ENCODE measurements at regions not wholly inside any gene's neighbourhood (a gene's known extent, or its start where the extent isn't known, plus 50 kb on each side); places are given as distances from the start of the nearest gene placed in this dataset.

DNA sequence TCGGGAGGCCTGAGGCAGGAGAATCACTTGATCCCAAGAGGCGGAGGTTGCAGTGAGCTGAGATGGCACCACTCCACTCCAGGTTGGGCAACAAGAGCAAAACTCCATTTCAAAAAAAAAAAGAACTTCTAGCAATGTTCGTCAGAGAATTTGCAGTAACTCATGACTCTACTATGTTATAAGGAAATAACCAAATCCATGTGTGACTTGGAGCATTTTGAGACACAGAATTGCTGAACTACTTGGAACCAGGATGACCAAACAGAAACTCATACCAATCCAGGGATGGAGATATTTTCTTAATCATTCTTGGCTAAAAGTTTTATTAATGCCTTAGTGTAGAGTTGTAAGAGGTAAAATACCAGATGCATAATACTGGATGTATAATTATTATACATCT is 99.9 kb upstream of the BNC2 start:
- no peak overlapping the region for H3K4me3 ChIP-seq (replicated peaks in 1 of 3; ENCODE audit: insufficient read depth in 1 of 3, low read depth in 2 of 3, low read length in 3 of 3)
- ChIA-PET POLR2A (no interaction called here), CTCF (ENCODE audit: low intra/inter-chr PET ratio, low total read pairs) (no interaction called here)
- no peaks in the 10 kb centered on the region for H3K36me3 ChIP-seq (replicated peaks in 1 of 2; ENCODE audit: control insufficient read depth in 1 of 2, insufficient read depth in 2 of 2, low read length in 2 of 2)
- no peaks in the 10 kb centered on the region for H3K4me1 ChIP-seq (ENCODE audit: insufficient read depth, low read length)
- WGBS (ENCODE audit: low lambda C conversion rate), result 4% methylated on average over 3 of the region's 3 CpGs
- H3K79me2 ChIP-seq (ENCODE audit: insufficient read depth, low read length), result no peaks in the 10 kb centered on the region
- no peaks in the 10 kb centered on the region for H3K27me3 ChIP-seq (ENCODE audit: control insufficient read depth in 1 of 2, insufficient read depth in 2 of 2, low read length in 2 of 2)
- in situ Hi-C loops (cut with HindIII; ENCODE audit: extremely low pct_ligation_motif_present, low pct_unique_long_range_greater_than_20kb), result no loop called here
- H3K27ac ChIP-seq (ENCODE audit: extremely low read length, insufficient read depth, low read length), result no peak overlapping the region
- no peaks in the 10 kb centered on the region for H3K9me3 ChIP-seq (ENCODE audit: low read length)
- no peak overlapping the region for H3K9ac ChIP-seq (ENCODE audit: insufficient read depth, low read depth, low read length)
- no peak overlapping the region for H2AFZ ChIP-seq (ENCODE audit: low read length)
- no peak overlapping the region for H3K4me2 ChIP-seq (ENCODE audit: low read depth, low read length)
- H4K20me1 ChIP-seq (ENCODE audit: insufficient read depth, low read length), result no peaks in the 10 kb centered on the region
- BruUV-seq (replicated peaks), result no TSS peak
- ATAC-seq (no peak), DNase-seq (ENCODE audit: low spot score) (no peak), FAIRE-seq (no peak)
- intact Hi-C loops (cut with micrococcal nuclease; ENCODE audit: unreplicated experiment), result no loop called here
- TF ChIP-seq NFATC3 (CRISPR knock-in tag; IDR thresholded peaks at IDR 0.05), result no peak
- no peak for TF ChIP-seq ZNF224 (CRISPR knock-in tag; IDR thresholded peaks at IDR 0.05)
- TF ChIP-seq POLR2AphosphoS5 (IDR thresholded peaks at IDR 0.05; ENCODE audit: low read depth, low read length), result no peak
- TF ChIP-seq, protein P1, sequence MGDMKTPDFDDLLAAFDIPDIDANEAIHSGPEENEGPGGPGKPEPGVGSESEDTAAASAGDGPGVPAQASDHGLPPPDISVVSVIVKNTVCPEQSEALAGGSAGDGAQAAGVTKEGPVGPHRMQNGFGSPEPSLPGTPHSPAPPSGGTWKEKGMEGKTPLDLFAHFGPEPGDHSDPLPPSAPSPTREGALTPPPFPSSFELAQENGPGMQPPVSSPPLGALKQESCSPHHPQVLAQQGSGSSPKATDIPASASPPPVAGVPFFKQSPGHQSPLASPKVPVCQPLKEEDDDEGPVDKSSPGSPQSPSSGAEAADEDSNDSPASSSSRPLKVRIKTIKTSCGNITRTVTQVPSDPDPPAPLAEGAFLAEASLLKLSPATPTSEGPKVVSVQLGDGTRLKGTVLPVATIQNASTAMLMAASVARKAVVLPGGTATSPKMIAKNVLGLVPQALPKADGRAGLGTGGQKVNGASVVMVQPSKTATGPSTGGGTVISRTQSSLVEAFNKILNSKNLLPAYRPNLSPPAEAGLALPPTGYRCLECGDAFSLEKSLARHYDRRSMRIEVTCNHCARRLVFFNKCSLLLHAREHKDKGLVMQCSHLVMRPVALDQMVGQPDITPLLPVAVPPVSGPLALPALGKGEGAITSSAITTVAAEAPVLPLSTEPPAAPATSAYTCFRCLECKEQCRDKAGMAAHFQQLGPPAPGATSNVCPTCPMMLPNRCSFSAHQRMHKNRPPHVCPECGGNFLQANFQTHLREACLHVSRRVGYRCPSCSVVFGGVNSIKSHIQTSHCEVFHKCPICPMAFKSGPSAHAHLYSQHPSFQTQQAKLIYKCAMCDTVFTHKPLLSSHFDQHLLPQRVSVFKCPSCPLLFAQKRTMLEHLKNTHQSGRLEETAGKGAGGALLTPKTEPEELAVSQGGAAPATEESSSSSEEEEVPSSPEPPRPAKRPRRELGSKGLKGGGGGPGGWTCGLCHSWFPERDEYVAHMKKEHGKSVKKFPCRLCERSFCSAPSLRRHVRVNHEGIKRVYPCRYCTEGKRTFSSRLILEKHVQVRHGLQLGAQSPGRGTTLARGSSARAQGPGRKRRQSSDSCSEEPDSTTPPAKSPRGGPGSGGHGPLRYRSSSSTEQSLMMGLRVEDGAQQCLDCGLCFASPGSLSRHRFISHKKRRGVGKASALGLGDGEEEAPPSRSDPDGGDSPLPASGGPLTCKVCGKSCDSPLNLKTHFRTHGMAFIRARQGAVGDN (CRISPR knock-in tag; IDR thresholded peaks at IDR 0.05), result no peak
- TF ChIP-seq, protein P2, sequence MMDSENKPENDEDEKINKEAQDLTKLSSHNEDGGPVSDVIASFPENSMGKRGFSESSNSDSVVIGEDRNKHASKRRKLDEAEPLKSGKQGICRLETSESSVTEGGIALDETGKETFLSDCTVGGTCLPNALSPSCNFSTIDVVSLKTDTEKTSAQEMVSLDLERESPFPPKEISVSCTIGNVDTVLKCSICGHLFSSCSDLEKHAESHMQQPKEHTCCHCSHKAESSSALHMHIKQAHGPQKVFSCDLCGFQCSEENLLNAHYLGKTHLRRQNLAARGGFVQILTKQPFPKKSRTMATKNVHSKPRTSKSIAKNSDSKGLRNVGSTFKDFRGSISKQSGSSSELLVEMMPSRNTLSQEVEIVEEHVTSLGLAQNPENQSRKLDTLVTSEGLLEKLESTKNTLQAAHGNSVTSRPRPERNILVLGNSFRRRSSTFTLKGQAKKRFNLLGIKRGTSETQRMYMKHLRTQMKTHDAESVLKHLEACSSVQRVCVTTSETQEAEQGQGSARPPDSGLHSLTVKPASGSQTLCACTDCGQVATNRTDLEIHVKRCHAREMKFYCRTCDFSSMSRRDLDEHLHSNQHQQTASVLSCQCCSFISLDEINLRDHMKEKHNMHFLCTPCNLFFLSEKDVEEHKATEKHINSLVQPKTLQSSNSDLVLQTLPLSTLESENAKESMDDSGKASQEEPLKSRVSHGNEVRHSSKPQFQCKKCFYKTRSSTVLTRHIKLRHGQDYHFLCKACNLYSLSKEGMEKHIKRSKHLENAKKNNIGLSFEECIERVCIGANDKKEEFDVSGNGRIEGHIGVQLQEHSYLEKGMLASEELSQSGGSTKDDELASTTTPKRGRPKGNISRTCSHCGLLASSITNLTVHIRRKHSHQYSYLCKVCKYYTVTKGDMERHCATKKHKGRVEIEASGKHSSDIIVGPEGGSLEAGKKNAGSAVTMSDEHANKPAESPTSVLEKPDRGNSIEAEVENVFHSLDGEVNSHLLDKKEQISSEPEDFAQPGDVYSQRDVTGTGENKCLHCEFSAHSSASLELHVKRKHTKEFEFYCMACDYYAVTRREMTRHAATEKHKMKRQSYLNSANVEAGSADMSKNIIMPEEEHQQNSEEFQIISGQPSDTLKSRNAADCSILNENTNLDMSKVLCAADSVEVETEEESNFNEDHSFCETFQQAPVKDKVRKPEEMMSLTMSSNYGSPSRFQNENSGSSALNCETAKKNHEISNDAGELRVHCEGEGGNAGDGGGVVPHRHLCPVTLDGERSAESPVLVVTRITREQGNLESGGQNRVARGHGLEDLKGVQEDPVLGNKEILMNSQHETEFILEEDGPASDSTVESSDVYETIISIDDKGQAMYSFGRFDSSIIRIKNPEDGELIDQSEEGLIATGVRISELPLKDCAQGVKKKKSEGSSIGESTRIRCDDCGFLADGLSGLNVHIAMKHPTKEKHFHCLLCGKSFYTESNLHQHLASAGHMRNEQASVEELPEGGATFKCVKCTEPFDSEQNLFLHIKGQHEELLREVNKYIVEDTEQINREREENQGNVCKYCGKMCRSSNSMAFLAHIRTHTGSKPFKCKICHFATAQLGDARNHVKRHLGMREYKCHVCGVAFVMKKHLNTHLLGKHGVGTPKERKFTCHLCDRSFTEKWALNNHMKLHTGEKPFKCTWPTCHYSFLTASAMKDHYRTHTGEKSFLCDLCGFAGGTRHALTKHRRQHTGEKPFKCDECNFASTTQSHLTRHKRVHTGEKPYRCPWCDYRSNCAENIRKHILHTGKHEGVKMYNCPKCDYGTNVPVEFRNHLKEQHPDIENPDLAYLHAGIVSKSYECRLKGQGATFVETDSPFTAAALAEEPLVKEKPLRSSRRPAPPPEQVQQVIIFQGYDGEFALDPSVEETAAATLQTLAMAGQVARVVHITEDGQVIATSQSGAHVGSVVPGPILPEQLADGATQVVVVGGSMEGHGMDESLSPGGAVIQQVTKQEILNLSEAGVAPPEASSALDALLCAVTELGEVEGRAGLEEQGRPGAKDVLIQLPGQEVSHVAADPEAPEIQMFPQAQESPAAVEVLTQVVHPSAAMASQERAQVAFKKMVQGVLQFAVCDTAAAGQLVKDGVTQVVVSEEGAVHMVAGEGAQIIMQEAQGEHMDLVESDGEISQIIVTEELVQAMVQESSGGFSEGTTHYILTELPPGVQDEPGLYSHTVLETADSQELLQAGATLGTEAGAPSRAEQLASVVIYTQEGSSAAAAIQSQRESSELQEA (CRISPR knock-in tag; IDR thresholded peaks at IDR 0.05; ENCODE audit: not compliant biosample characterization), result no peak
- TF ChIP-seq EEA1 (CRISPR knock-in tag; IDR thresholded peaks at IDR 0.05; ENCODE audit: borderline replicate concordance), result no peak
- no peak for TF ChIP-seq ZNF891 (CRISPR knock-in tag; IDR thresholded peaks at IDR 0.05)
- TF ChIP-seq ZNF713 (CRISPR knock-in tag; IDR thresholded peaks at IDR 0.05), result no peak
- no peak for TF ChIP-seq NBN (conservative IDR thresholded peaks at IDR 0.05)
- no peak for TF ChIP-seq ZFP62 (CRISPR knock-in tag; IDR thresholded peaks at IDR 0.05)
- no peak for TF ChIP-seq ZNF577 (CRISPR knock-in tag; IDR thresholded peaks at IDR 0.05; ENCODE audit: borderline replicate concordance, low read depth)
- no peak for TF ChIP-seq HOXA7 (CRISPR knock-in tag; IDR thresholded peaks at IDR 0.05)
